ENCODE measurements at regions not wholly inside any gene's neighbourhood (a gene's known extent, or its start where the extent isn't known, plus 50 kb on each side); places are given as distances from the start of the nearest gene placed in this dataset.

- no peak for TF ChIP-seq SP1 (CRISPR knock-in tag; conservative IDR thresholded peaks at IDR 0.05)
- TF ChIP-seq, protein P1, sequence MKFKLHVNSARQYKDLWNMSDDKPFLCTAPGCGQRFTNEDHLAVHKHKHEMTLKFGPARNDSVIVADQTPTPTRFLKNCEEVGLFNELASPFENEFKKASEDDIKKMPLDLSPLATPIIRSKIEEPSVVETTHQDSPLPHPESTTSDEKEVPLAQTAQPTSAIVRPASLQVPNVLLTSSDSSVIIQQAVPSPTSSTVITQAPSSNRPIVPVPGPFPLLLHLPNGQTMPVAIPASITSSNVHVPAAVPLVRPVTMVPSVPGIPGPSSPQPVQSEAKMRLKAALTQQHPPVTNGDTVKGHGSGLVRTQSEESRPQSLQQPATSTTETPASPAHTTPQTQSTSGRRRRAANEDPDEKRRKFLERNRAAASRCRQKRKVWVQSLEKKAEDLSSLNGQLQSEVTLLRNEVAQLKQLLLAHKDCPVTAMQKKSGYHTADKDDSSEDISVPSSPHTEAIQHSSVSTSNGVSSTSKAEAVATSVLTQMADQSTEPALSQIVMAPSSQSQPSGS (CRISPR knock-in tag; IDR thresholded peaks at IDR 0.05; ENCODE audit: borderline replicate concordance, low read depth): no peak
- TF ChIP-seq FOXP1 (CRISPR knock-in tag; IDR thresholded peaks at IDR 0.05; ENCODE audit: borderline replicate concordance): no peak
Measured at GRCh38 chr5:164073081-164073480, 567.7 kb downstream of the MAT2B start.
